T-cell (primary cell): ENCODE measurements at regions not wholly inside any gene's neighbourhood (a gene's known extent, or its start where the extent isn't known, plus 50 kb on each side); places are given as distances from the start of the nearest gene placed in this dataset.

Source experiments
- ATAC-seq, 4 experiments: fragments of 200-7000 bp in 3 of 4; fragments of 150-1000 bp in 1 of 4; cut with Tn5 transposase; replicated peaks in 1 of 4; 1 replicate in 3 of 4; 2 replicates in 1 of 4; pipeline ENCODE4 v1.10.0; 2021; ENCODE audit warnings: moderate library complexity in 3 of 4, mild to moderate bottlenecking in 2 of 4, moderate number of reproducible peaks in 1 of 4
- CTCF ChIA-PET, 2 donors: fragments of 300-600 bp; sonication (Branson Sonifier 250); formaldehyde crosslinking; loops; one replicate each; lab custom pipeline; 2022; ENCODE audit warnings: antibody characterized with exemption in 2 of 2; lab: Charles Lee
- POLR2A ChIA-PET, 2 donors: fragments of 300-600 bp; sonication (Branson Sonifier 250); formaldehyde crosslinking; loops; one replicate each; lab custom pipeline; 2022; ENCODE audit warnings: antibody characterized with exemption in 2 of 2; lab: Charles Lee
- DNase-seq, 35 experiments: peaks; one replicate each; pipeline versions ENCODE4 v3.0.0 to v3.0.0-alpha.2; 2013 to 2023
- H3K27ac ChIP-seq: one replicate; pipeline ENCODE4 v1.5.1; 2013; ENCODE audit warnings: low read length
- H3K27me3 ChIP-seq, 2 experiments: replicated peaks in 1 of 2; 1 replicate in 1 of 2; 2 replicates in 1 of 2; pipeline versions ENCODE4 v1.6.1 to v1.7.0; 2013; ENCODE audit warnings: low read length in 1 of 2, mixed read lengths in 1 of 2; ENCODE audit not compliant: control insufficient read depth in 2 of 2, insufficient read depth in 2 of 2; ENCODE audit errors: extremely low read depth in 1 of 2
- H3K36me3 ChIP-seq, 2 donors: 1 replicate in 1 of 2; 2 replicates in 1 of 2; pipeline versions ENCODE4 v1.6.1 to v1.7.0; 2013; ENCODE audit warnings: low read length in 1 of 2; ENCODE audit not compliant: control insufficient read depth in 2 of 2, insufficient read depth in 1 of 2; ENCODE audit errors: extremely low read depth in 1 of 2
- H3K4me1 ChIP-seq, 2 experiments: 1 replicate in 1 of 2; 2 replicates in 1 of 2; pipeline versions ENCODE4 v1.6.1 to v1.7.0; 2013; ENCODE audit warnings: low read length in 2 of 2, mixed read lengths in 1 of 2; ENCODE audit not compliant: insufficient read depth in 2 of 2, control insufficient read depth in 1 of 2; ENCODE audit errors: extremely low read depth in 1 of 2
- H3K4me3 ChIP-seq, 2 donors: 1 replicate in 1 of 2; 2 replicates in 1 of 2; pipeline versions ENCODE4 v1.5.1 to v1.7.0; 2013; ENCODE audit warnings: mild to moderate bottlenecking in 2 of 2, low read length in 1 of 2, moderate library complexity in 1 of 2; ENCODE audit not compliant: control insufficient read depth in 1 of 2; ENCODE audit errors: extremely low read depth in 1 of 2
- H3K9me3 ChIP-seq: 2 replicates; pipeline ENCODE4 v1.7.0; 2013
- H3K27ac Mint-ChIP-seq, 2 donors: one replicate each; pipeline ENCODE4 v1.8.0; 2020 to 2021; ENCODE audit warnings: mild to moderate bottlenecking in 2 of 2, mixed read lengths in 2 of 2
- H3K27me3 Mint-ChIP-seq, 2 donors: one replicate each; pipeline ENCODE4 v1.8.0; 2021 to 2022; ENCODE audit warnings: mixed read lengths in 2 of 2
- H3K36me3 Mint-ChIP-seq: one replicate; pipeline ENCODE4 v1.8.0; 2021; ENCODE audit warnings: mixed read lengths
- H3K4me1 Mint-ChIP-seq, 3 donors: one replicate each; pipeline ENCODE4 v1.8.0; 2020 to 2022; ENCODE audit warnings: mixed read lengths in 3 of 3, mild to moderate bottlenecking in 1 of 3
- H3K4me3 Mint-ChIP-seq, 3 donors: one replicate each; pipeline ENCODE4 v1.8.0; 2020 to 2022; ENCODE audit warnings: mild to moderate bottlenecking in 3 of 3, mixed read lengths in 3 of 3, moderate library complexity in 3 of 3
- H3K9me3 Mint-ChIP-seq, 3 donors: one replicate each; pipeline ENCODE4 v1.8.0; 2020 to 2022; ENCODE audit warnings: mixed read lengths in 3 of 3
- WGBS: methylation state at CpG from one replicate; pipeline ENCODE4 v1.1.5; 2013; ENCODE audit warnings: missing lambda C conversion rate; ENCODE audit not compliant: insufficient coverage; 5-methylcytosine and 5-hydroxymethylcytosine counted together

GRCh38 chr4:13298655-13299054 lies 185.5 kb downstream of the RAB28 start:
- Mint-ChIP-seq H3K9me3 (peaks cover 28 to 44% (median 32%) of the 10 kb centered on the region in 3 donors), H3K4me1 (no peaks in the 10 kb centered on the region), H3K4me3 (no peak overlapping the region), H3K36me3 (peaks cover 56% of the 10 kb centered on the region), H3K27ac (no peak overlapping the region), H3K27me3 (no peaks in the 10 kb centered on the region)
- no peak overlapping the region for H3K4me3 ChIP-seq
- ChIA-PET POLR2A (no interaction called here), CTCF (no interaction called here)
- no peaks in the 10 kb centered on the region for H3K9me3 ChIP-seq
- no peaks in the 10 kb centered on the region for H3K27me3 ChIP-seq
- no peak overlapping the region for H3K27ac ChIP-seq
- no peak for ATAC-seq
- DNase-seq, result no peak
- H3K36me3 ChIP-seq, result peaks cover 0 to 3% of the 10 kb centered on the region in 2 donors
- H3K4me1 ChIP-seq, result no peaks in the 10 kb centered on the region
- WGBS, result 89% methylated on average over 15 of the region's 15 CpGs

DNA sequence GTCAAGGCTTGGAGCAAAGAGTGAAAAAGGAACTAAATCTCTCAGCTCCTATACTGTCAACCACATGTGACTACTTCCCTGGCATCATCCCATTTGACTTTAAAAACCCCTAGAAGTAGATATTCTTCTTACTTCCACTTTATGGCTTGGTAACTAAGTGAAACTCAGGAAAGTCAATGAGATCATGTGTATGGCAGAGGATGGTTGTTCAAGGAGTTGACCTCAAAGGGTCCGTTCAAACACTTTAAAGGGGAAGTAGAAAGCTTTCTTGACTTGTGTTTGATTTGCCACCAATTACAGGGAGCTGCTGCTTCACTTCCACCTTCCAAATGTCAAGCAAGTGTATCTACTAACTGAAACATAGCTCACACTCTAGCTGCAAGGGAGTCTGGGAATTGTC lies 187.2 kb downstream of the RAB28 start:
- WGBS, result no CpG with 5 or more reads among the region's 1 CpG
- ATAC-seq, result no peak
- no peaks in the 10 kb centered on the region for H3K27me3 ChIP-seq
- no peak overlapping the region for H3K4me3 ChIP-seq
- Mint-ChIP-seq H3K4me1 (no peaks in the 10 kb centered on the region), H3K27me3 (no peaks in the 10 kb centered on the region), H3K27ac (no peak overlapping the region), H3K4me3 (no peak overlapping the region), H3K9me3 (peaks cover 33 to 50% (median 34%) of the 10 kb centered on the region in 3 donors), H3K36me3 (peaks cover 69% of the 10 kb centered on the region)
- ChIA-PET CTCF (no interaction called here), POLR2A (no interaction called here)
- H3K9me3 ChIP-seq, result no peaks in the 10 kb centered on the region
- DNase-seq, result no peak
- no peaks in the 10 kb centered on the region for H3K4me1 ChIP-seq
- H3K36me3 ChIP-seq, result peaks cover 0 to 3% of the 10 kb centered on the region in 2 donors
- H3K27ac ChIP-seq, result no peak overlapping the region

DNA sequence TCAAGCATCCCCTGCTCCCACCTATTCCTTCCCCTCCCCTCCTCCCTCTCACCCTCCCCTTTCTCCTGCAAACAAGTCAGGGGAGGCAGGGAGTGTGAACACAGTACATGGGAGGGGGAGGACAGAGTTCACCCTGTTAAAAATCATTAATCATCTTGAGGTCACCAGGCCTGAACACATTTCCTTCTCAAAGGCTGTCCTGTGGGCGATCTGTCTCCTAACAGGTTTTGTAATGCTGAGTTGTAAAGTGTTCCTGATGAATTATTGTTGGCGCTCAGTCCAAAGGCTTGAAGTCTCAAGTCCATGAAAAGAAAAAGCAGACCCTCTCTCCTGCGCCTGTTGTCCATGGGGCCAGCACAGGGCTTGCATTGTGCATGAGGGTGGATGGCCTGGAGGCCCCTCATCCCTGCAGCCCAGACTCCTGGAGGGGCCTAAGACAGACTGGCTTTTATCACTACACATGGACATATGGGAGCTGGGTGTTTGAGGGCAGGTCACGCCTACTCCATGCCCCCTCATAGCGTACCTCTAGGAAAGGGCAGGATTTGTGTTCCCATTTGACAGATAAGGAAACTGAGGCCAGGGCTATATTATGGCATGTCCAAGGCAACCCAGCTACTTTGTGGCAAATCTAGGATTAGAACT lies 189.1 kb downstream of the RAB28 start:
- no peaks in the 10 kb centered on the region for H3K27me3 Mint-ChIP-seq
- no peak for ATAC-seq

DNA sequence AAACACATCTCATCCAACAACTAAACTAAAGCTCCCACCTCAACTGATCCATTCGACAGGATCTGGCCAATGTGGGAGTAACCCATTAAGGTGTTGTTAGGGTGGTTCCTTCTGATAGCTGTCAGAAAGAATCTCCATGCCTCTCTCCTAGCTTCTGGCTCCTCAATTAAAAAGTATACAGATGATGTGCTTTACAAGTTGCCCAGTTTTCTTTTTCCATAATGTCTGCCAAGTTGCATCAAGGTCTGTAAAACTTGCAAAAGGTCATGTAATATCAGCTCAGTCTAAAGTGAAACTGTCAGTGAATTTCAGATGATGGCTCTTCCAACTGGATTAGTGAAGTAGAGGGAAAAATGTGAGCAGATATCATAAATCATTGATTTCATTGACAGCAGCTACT lies 191.8 kb downstream of the RAB28 start:
- no CpG with 5 or more reads among the region's 1 CpG for WGBS
- ChIA-PET CTCF (no interaction called here), POLR2A (no interaction called here)
- Mint-ChIP-seq H3K27ac (no peak overlapping the region), H3K4me3 (no peak overlapping the region), H3K9me3 (peaks cover 18 to 32% (median 18%) of the 10 kb centered on the region in 3 donors), H3K36me3 (peaks cover 36% of the 10 kb centered on the region), H3K4me1 (no peaks in the 10 kb centered on the region), H3K27me3 (no peaks in the 10 kb centered on the region)
- H3K27me3 ChIP-seq, result peaks cover 0 to 4% of the 10 kb centered on the region in 2 experiments
- no peak overlapping the region for H3K4me3 ChIP-seq
- DNase-seq (no peak), ATAC-seq (no peak)
- H3K4me1 ChIP-seq, result no peaks in the 10 kb centered on the region
- no peak overlapping the region for H3K27ac ChIP-seq
- no peaks in the 10 kb centered on the region for H3K36me3 ChIP-seq
- no peaks in the 10 kb centered on the region for H3K9me3 ChIP-seq

More for the DNA sequence above, 189.1 kb downstream of the RAB28 start:
- no peak for DNase-seq
- Mint-ChIP-seq H3K27ac (no peak overlapping the region), H3K4me3 (no peak overlapping the region), H3K9me3 (peaks cover 21 to 32% (median 22%) of the 10 kb centered on the region in 3 donors), H3K4me1 (no peaks in the 10 kb centered on the region), H3K36me3 (peaks cover 59% of the 10 kb centered on the region)
- H3K9me3 ChIP-seq, result no peaks in the 10 kb centered on the region
- peaks cover 0 to 4% of the 10 kb centered on the region in 2 experiments for H3K27me3 ChIP-seq
- POLR2A ChIA-PET, result no interaction called here
- H3K4me3 ChIP-seq, result no peak overlapping the region
- no CpG with 5 or more reads among the region's 5 CpGs for WGBS
- CTCF ChIA-PET, result no interaction called here
- peaks cover 0 to 3% of the 10 kb centered on the region in 2 donors for H3K36me3 ChIP-seq
- H3K4me1 ChIP-seq, result no peaks in the 10 kb centered on the region
- no peak overlapping the region for H3K27ac ChIP-seq

DNA sequence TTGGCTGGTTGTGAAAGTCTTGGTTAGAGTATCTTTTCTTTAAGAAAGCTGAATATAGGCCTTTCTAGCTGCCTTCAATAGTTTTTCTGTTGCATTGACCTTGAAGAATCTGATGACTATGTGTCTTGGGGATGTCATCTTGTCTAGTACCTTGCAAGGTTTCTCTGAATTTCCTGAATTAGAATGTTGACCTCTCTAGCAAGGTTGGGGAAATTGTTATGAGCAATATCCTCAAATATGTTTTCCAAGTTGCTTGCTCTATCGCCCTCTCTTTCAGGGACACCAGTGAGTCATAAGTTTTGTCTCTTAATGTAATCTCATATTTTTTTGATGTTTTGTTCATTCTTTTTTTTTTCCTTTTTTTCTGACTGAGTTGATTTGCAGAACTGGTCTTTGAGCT lies 194.7 kb downstream of the RAB28 start:
- ChIA-PET POLR2A (no interaction called here), CTCF (no interaction called here)
- Mint-ChIP-seq H3K36me3 (peaks cover 30% of the 10 kb centered on the region), H3K27ac (no peak overlapping the region), H3K4me3 (no peak overlapping the region), H3K4me1 (no peaks in the 10 kb centered on the region), H3K27me3 (no peaks in the 10 kb centered on the region), H3K9me3 (peaks cover 23 to 50% (median 32%) of the 10 kb centered on the region in 3 donors)
- Histone ChIP-seq H3K36me3 (no peaks in the 10 kb centered on the region), H3K4me1 (no peaks in the 10 kb centered on the region), H3K27me3 (peaks cover 0 to 4% of the 10 kb centered on the region in 2 experiments), H3K27ac (no peak overlapping the region), H3K4me3 (no peak overlapping the region), H3K9me3 (no peaks in the 10 kb centered on the region)
- no peak for ATAC-seq
- no peak for DNase-seq
- WGBS, result 100% methylated on average over 1 of the region's 1 CpG

DNA sequence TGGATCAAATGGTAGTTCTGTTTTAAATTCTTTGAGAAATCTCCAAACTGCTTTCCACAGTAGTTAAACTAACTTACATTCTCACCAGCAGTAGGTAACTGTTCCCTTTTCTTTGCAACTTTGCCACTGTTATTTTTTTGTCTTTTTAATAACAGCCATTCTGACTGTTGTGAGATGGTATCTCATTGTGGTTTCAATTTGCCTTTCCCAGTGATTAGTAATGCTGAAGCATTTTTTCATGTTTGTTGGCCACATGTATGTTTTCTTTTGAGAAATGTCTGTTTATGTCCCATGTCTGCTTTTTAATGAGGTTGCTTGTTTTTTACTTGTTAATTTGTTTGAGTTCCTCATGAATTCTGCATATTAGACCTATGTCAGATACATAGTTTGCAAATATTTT lies 198.8 kb downstream of the RAB28 start:
- H3K9me3 Mint-ChIP-seq, result peaks cover 21 to 45% (median 29%) of the 10 kb centered on the region in 3 donors
- Histone ChIP-seq H3K9me3 (peaks cover 2% of the 10 kb centered on the region), H3K36me3 (no peaks in the 10 kb centered on the region), H3K27me3 (peaks cover 0 to 1% of the 10 kb centered on the region in 2 experiments), H3K4me3 (no peak overlapping the region), H3K4me1 (no peaks in the 10 kb centered on the region), H3K27ac (no peak overlapping the region)
- no peak for DNase-seq
- ChIA-PET CTCF (no interaction called here), POLR2A (interaction anchor here in 1 of 2 donors (0.5 kb wide), 1 partner anchor 458 kb away, joined by 4 read pairs; no protein-coding TSS in a partner anchor)
- no peak for ATAC-seq
- no peak overlapping the region for H3K27ac Mint-ChIP-seq
- H3K27me3 Mint-ChIP-seq, result no peaks in the 10 kb centered on the region
- H3K36me3 Mint-ChIP-seq, result peaks cover 18% of the 10 kb centered on the region
- no peaks in the 10 kb centered on the region for H3K4me1 Mint-ChIP-seq
- no peak overlapping the region for H3K4me3 Mint-ChIP-seq
